Erythroblast (primary cell): ENCODE measurements at regions not wholly inside any gene's neighbourhood (a gene's known extent, or its start where the extent isn't known, plus 50 kb on each side); places are given as distances from the start of the nearest gene placed in this dataset.

Experiments
- GATA1 ChIP-seq: IDR thresholded peaks from 2 replicates; pipeline ENCODE4 v1.6.1; 2011; ENCODE audit warnings: low read depth, mild to moderate bottlenecking, control low read depth, low read length, moderate library complexity
- POLR2A ChIP-seq: IDR thresholded peaks from 2 replicates; pipeline ENCODE4 v1.6.1; 2011; ENCODE audit warnings: mild to moderate bottlenecking, low read length

- TF ChIP-seq POLR2A (no peak), GATA1 (no peak)
These were observed 142.2 kb upstream of the HMGA2 start for GRCh38 chr12:65682112-65682511.
